Astrocyte (in vitro differentiated cells and primary cell): ENCODE measurements at regions not wholly inside any gene's neighbourhood (a gene's known extent, or its start where the extent isn't known, plus 50 kb on each side); places are given as distances from the start of the nearest gene placed in this dataset.

Source experiments
- DNase-seq: peaks from one replicate; pipeline ENCODE4 v3.0.0-alpha.2; 2010; ENCODE audit warnings: low read depth
- FAIRE-seq: peaks from 2 replicates; lab custom pipeline; 2011; peaks lifted over from hg19 to GRCh38; lab: Jason Lieb, UNC
- H2AFZ ChIP-seq: 2 replicates; pipeline ENCODE4 v1.6.0; 2012; ENCODE audit warnings: low read depth, low read length, inconsistent platforms
- H3K27ac ChIP-seq: 2 replicates; pipeline ENCODE4 v1.5.1; 2011; ENCODE audit warnings: low read depth, low read length, inconsistent platforms
- H3K27me3 ChIP-seq: 2 replicates; pipeline ENCODE4 v1.6.0; 2011; ENCODE audit warnings: low read length, inconsistent platforms; ENCODE audit not compliant: insufficient read depth
- H3K36me3 ChIP-seq: 2 replicates; pipeline ENCODE4 v1.5.1; 2011; ENCODE audit warnings: low read length, inconsistent platforms; ENCODE audit not compliant: insufficient read depth
- H3K4me1 ChIP-seq: 2 replicates; pipeline ENCODE4 v1.5.1; 2011; ENCODE audit warnings: low read length, inconsistent platforms; ENCODE audit not compliant: insufficient read depth
- H3K4me2 ChIP-seq: 2 replicates; pipeline ENCODE4 v1.6.0; 2012; ENCODE audit warnings: low read length, inconsistent platforms
- H3K4me3 ChIP-seq: 2 replicates; pipeline ENCODE4 v1.5.1; 2011; ENCODE audit warnings: low read depth, mild to moderate bottlenecking, low read length, inconsistent platforms; ENCODE audit not compliant: insufficient read depth
- H3K79me2 ChIP-seq: 2 replicates; pipeline ENCODE4 v1.6.0; 2012; ENCODE audit warnings: mild to moderate bottlenecking, low read length, inconsistent platforms; ENCODE audit not compliant: insufficient read depth
- H3K9ac ChIP-seq: 2 replicates; pipeline ENCODE4 v1.6.0; 2012; ENCODE audit warnings: mild to moderate bottlenecking, low read length, inconsistent platforms
- H3K9me3 ChIP-seq: 2 replicates; pipeline ENCODE4 v1.5.1; 2012; ENCODE audit warnings: low read depth, mild to moderate bottlenecking, low read length, inconsistent platforms; ENCODE audit not compliant: insufficient read depth
- H4K20me1 ChIP-seq: 2 replicates; pipeline ENCODE4 v1.6.0; 2012; ENCODE audit warnings: low read length, inconsistent platforms; ENCODE audit not compliant: insufficient read depth
- H3K27ac Mint-ChIP-seq: one replicate; pipeline ENCODE4 v1.8.0; 2021; ENCODE audit warnings: mild to moderate bottlenecking, mixed read lengths; ENCODE audit not compliant: unreplicated experiment
- H3K27me3 Mint-ChIP-seq: one replicate; pipeline ENCODE4 v1.8.0; 2021; ENCODE audit warnings: low read depth, mixed read lengths; ENCODE audit not compliant: unreplicated experiment
- H3K36me3 Mint-ChIP-seq: one replicate; pipeline ENCODE4 v1.8.0; 2021; ENCODE audit warnings: low read depth, mixed read lengths; ENCODE audit not compliant: unreplicated experiment
- H3K4me1 Mint-ChIP-seq: one replicate; pipeline ENCODE4 v1.8.0; 2021; ENCODE audit warnings: low read depth, mixed read lengths; ENCODE audit not compliant: unreplicated experiment
- H3K4me3 Mint-ChIP-seq: one replicate; pipeline ENCODE4 v1.8.0; 2021; ENCODE audit warnings: mild to moderate bottlenecking, moderate library complexity, mixed read lengths; ENCODE audit not compliant: unreplicated experiment
- H3K9me3 Mint-ChIP-seq: one replicate; pipeline ENCODE4 v1.8.0; 2021; ENCODE audit warnings: mild to moderate bottlenecking, mixed read lengths; ENCODE audit not compliant: unreplicated experiment
- EZH2 ChIP-seq: IDR thresholded peaks from 2 replicates; pipeline ENCODE4 v1.6.1; 2012; ENCODE audit warnings: mild to moderate bottlenecking, low read length, inconsistent platforms; ENCODE audit not compliant: insufficient read depth
- TF ChIP-seq, protein P1 (sequence below): IDR thresholded peaks from 2 replicates; pipeline ENCODE4 v1.5.1; 2011; ENCODE audit warnings: low read depth, mild to moderate bottlenecking, inconsistent platforms, low read length, moderate library complexity; ENCODE audit not compliant: insufficient read depth

DNA sequence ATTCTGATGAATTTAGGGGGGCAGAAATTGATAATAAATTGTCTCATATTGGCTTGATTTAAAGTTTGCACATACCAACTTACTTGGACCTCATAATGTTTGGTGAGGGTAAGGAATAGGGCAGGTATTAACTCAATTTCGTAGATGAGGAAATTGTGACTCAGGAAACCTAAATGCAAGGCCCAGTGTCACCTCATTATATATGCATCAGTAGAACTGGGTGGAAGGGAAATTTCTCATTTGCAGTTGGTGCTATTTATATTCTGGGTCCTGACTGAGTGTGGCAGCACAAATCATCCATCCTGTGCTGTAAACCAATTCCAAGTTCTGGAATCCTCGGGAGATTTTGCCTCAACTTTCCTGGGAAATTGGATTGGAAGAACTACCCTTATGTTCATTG lies 103.0 kb downstream of the SPATA31D1 start:
- H3K27ac ChIP-seq, result no peak overlapping the region
- H3K4me3 ChIP-seq, result no peak overlapping the region
- H4K20me1 ChIP-seq, result no peaks in the 10 kb centered on the region
- H3K27ac Mint-ChIP-seq, result no peak overlapping the region
- H3K4me3 Mint-ChIP-seq, result no peak overlapping the region
- H3K27me3 ChIP-seq, result no peaks in the 10 kb centered on the region
- H3K9me3 Mint-ChIP-seq, result no peaks in the 10 kb centered on the region
- H3K36me3 ChIP-seq, result no peaks in the 10 kb centered on the region
- FAIRE-seq, result no peak
- H3K79me2 ChIP-seq, result no peaks in the 10 kb centered on the region
- no peaks in the 10 kb centered on the region for H3K4me1 ChIP-seq
- TF ChIP-seq, protein P1, sequence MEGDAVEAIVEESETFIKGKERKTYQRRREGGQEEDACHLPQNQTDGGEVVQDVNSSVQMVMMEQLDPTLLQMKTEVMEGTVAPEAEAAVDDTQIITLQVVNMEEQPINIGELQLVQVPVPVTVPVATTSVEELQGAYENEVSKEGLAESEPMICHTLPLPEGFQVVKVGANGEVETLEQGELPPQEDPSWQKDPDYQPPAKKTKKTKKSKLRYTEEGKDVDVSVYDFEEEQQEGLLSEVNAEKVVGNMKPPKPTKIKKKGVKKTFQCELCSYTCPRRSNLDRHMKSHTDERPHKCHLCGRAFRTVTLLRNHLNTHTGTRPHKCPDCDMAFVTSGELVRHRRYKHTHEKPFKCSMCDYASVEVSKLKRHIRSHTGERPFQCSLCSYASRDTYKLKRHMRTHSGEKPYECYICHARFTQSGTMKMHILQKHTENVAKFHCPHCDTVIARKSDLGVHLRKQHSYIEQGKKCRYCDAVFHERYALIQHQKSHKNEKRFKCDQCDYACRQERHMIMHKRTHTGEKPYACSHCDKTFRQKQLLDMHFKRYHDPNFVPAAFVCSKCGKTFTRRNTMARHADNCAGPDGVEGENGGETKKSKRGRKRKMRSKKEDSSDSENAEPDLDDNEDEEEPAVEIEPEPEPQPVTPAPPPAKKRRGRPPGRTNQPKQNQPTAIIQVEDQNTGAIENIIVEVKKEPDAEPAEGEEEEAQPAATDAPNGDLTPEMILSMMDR, result no peak
- TF ChIP-seq EZH2, result no peak
- DNase-seq, result no peak
- no peaks in the 10 kb centered on the region for H3K4me1 Mint-ChIP-seq
- H3K27me3 Mint-ChIP-seq, result peaks cover 8% of the 10 kb centered on the region
- no peaks in the 10 kb centered on the region for H3K36me3 Mint-ChIP-seq
- H3K4me2 ChIP-seq, result no peak overlapping the region
- no peak overlapping the region for H3K9ac ChIP-seq
- no peak overlapping the region for H2AFZ ChIP-seq
- no peaks in the 10 kb centered on the region for H3K9me3 ChIP-seq

DNA sequence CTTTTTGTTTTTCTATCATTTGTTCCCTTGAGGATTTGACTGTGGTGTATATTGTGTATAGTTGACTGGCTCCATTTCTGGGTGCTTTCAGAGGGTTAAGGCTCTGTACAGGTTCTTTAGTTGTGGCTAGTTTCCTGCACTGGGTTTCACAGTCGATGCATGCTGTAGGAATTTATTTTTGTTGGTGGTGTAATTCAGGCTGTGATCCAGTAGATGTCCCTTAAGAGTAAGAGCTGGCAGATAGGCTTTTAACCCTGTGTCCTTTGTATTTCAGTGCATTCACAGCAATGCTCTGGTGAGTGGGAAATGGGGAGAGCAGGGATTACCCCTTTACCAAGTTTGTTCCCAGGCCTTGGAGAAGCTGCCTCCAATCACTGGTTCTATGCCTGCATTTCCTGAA lies 112.9 kb downstream of the SPATA31D1 start:
- Histone ChIP-seq H3K9me3 (peaks cover 3% of the 10 kb centered on the region), H2AFZ (no peak overlapping the region), H3K4me2 (no peak overlapping the region), H3K27me3 (no peaks in the 10 kb centered on the region), H3K27ac (no peak overlapping the region), H3K4me1 (no peaks in the 10 kb centered on the region), H3K9ac (no peak overlapping the region), H3K36me3 (no peaks in the 10 kb centered on the region), H3K79me2 (no peaks in the 10 kb centered on the region), H3K4me3 (no peak overlapping the region), H4K20me1 (no peaks in the 10 kb centered on the region)
- no peak for TF ChIP-seq EZH2
- TF ChIP-seq, protein P1, result no peak
- H3K4me1 Mint-ChIP-seq, result no peaks in the 10 kb centered on the region
- no peak overlapping the region for H3K4me3 Mint-ChIP-seq
- H3K36me3 Mint-ChIP-seq, result peaks cover 2% of the 10 kb centered on the region
- FAIRE-seq, result no peak
- H3K27me3 Mint-ChIP-seq, result no peaks in the 10 kb centered on the region
- no peak for DNase-seq
- H3K9me3 Mint-ChIP-seq, result peaks cover 23% of the 10 kb centered on the region
- no peak overlapping the region for H3K27ac Mint-ChIP-seq

DNA sequence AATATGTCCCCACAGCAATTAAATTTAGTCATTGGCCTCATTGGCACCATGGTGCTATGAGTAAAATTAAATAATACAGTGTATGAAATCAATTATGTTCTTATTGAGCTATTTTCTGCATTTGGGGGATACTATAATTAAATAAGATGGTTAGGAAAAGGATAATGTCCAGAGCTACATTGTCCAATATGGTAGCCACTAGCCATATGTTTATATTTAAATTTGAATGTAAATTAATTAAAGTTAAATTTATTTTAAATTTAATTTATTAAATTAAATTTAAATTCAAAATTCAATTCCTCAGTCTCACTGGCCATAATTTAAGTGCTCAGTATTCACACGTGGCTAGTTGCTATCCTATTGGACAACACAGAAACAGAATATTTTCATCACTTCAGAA lies 115.7 kb downstream of the SPATA31D1 start:
- no peak overlapping the region for H3K27ac Mint-ChIP-seq

More for the DNA sequence above, 115.7 kb downstream of the SPATA31D1 start:
- Histone ChIP-seq H3K9me3 (peaks cover 3% of the 10 kb centered on the region), H3K9ac (no peak overlapping the region), H4K20me1 (no peaks in the 10 kb centered on the region), H3K4me2 (no peak overlapping the region), H3K27me3 (no peaks in the 10 kb centered on the region), H3K79me2 (no peaks in the 10 kb centered on the region), H3K36me3 (no peaks in the 10 kb centered on the region), H3K4me3 (no peak overlapping the region), H3K4me1 (no peaks in the 10 kb centered on the region), H2AFZ (no peak overlapping the region), H3K27ac (no peak overlapping the region)
- no peaks in the 10 kb centered on the region for H3K4me1 Mint-ChIP-seq
- no peaks in the 10 kb centered on the region for H3K27me3 Mint-ChIP-seq
- TF ChIP-seq EZH2, result no peak
- TF ChIP-seq, protein P1, result no peak
- H3K9me3 Mint-ChIP-seq, result peaks cover 14% of the 10 kb centered on the region
- H3K36me3 Mint-ChIP-seq, result peaks cover 2% of the 10 kb centered on the region
- no peak for FAIRE-seq
- no peak overlapping the region for H3K4me3 Mint-ChIP-seq
- no peak for DNase-seq
